Endothelial cell of umbilical vein (primary cell): ENCODE measurements at regions not wholly inside any gene's neighbourhood (a gene's known extent, or its start where the extent isn't known, plus 50 kb on each side); places are given as distances from the start of the nearest gene placed in this dataset.

Experiments used
- BruUV-seq: library from RNA; stranded (reverse); fragments of 400-500 nt; replicated peaks from 2 replicates; lab custom pipeline; 2021; lab: Mats Ljungman, UMichigan
- CTCF ChIA-PET: fragments of 300-600, 350-600 bp; sonication (Branson Sonifier 250); formaldehyde crosslinking; loops from one replicate; lab custom pipeline; 2021; ENCODE audit warnings: antibody characterized with exemption, inconsistent platforms; lab: Charles Lee
- POLR2A ChIA-PET: fragments of 300-600, 350-600 bp; sonication (Branson Sonifier 250); formaldehyde crosslinking; loops from one replicate; lab custom pipeline; 2021; ENCODE audit warnings: antibody characterized with exemption, inconsistent platforms; lab: Charles Lee
- DNase-seq: peaks from one replicate; pipeline ENCODE4 v3.0.0-alpha.2; 2011; ENCODE audit warnings: low read depth, low spot score
- FAIRE-seq: peaks from 2 replicates; lab custom pipeline; 2011; peaks lifted over from hg19 to GRCh38; lab: Jason Lieb, UNC
- H2AFZ ChIP-seq: 2 replicates; pipeline ENCODE4 v1.6.0; 2012; ENCODE audit warnings: low read depth, low read length, control low read depth, inconsistent platforms
- H3K27ac ChIP-seq: 2 replicates; pipeline ENCODE4 v1.5.1; 2011; ENCODE audit warnings: low read depth, mild to moderate bottlenecking, control low read depth, low read length, moderate library complexity; ENCODE audit not compliant: insufficient read depth
- H3K27me3 ChIP-seq, 2 experiments: 2 replicates each; pipeline versions ENCODE4 v1.6.0 to v1.6.1; 2011; ENCODE audit warnings: low read length in 2 of 2, mixed read lengths in 1 of 2; ENCODE audit not compliant: control insufficient read depth in 2 of 2, insufficient read depth in 2 of 2
- H3K36me3 ChIP-seq, 2 experiments: 2 replicates in 1 of 2; 3 replicates in 1 of 2; pipeline ENCODE4 v1.5.1; 2011; ENCODE audit warnings: low read length in 2 of 2, mild to moderate bottlenecking in 1 of 2, moderate library complexity in 1 of 2; ENCODE audit not compliant: control insufficient read depth in 2 of 2, insufficient read depth in 2 of 2; ENCODE audit errors: extremely low read depth in 1 of 2
- H3K4me1 ChIP-seq: 3 replicates; pipeline ENCODE4 v1.5.1; 2011; ENCODE audit warnings: mild to moderate bottlenecking, low read length; ENCODE audit not compliant: control insufficient read depth, insufficient read depth; ENCODE audit errors: extremely low read depth
- H3K4me2 ChIP-seq: 2 replicates; pipeline ENCODE4 v1.6.1; 2011; ENCODE audit warnings: low read length, control low read depth, mixed read lengths; ENCODE audit not compliant: insufficient read depth
- H3K4me3 ChIP-seq, 3 experiments: fragments of 200-600 bp in 1 of 3; sonication (generic), shearing (Covaris generic) in 1 of 3; replicated peaks in 1 of 3; 2 replicates each; pipeline ENCODE4 v1.5.1; 2011 to 2016; ENCODE audit warnings: control low read depth in 3 of 3, low read length in 3 of 3, mild to moderate bottlenecking in 2 of 3, inconsistent platforms in 1 of 3, low read depth in 1 of 3, moderate library complexity in 1 of 3; ENCODE audit not compliant: insufficient read depth in 1 of 3
- H3K79me2 ChIP-seq: 2 replicates; pipeline ENCODE4 v1.6.0; 2012; ENCODE audit warnings: low read length, inconsistent platforms; ENCODE audit not compliant: control insufficient read depth, insufficient read depth
- H3K9ac ChIP-seq: replicated peaks from 2 replicates; pipeline ENCODE3; 2011; ENCODE audit warnings: low read length, control low read depth; ENCODE audit not compliant: insufficient read depth; ENCODE audit errors: extremely low read depth
- H3K9me1 ChIP-seq: replicated peaks from 3 replicates; pipeline ENCODE4 v1.6.0; 2011; ENCODE audit warnings: mild to moderate bottlenecking, low read length; ENCODE audit not compliant: control insufficient read depth, insufficient read depth; ENCODE audit errors: extremely low read depth
- H3K9me3 ChIP-seq: replicated peaks from 2 replicates; pipeline ENCODE4 v1.5.1; 2012; ENCODE audit warnings: low read length, inconsistent platforms; ENCODE audit not compliant: control insufficient read depth, insufficient read depth
- H4K20me1 ChIP-seq: replicated peaks from 2 replicates; pipeline ENCODE3; 2011; ENCODE audit warnings: mild to moderate bottlenecking, low read length; ENCODE audit not compliant: control insufficient read depth, insufficient read depth; ENCODE audit errors: extremely low read depth
- EZH2 ChIP-seq: IDR thresholded peaks from 2 replicates; pipeline ENCODE4 v1.6.1; 2012; ENCODE audit warnings: borderline replicate concordance, low read depth, mild to moderate bottlenecking, moderate library complexity, low read length, inconsistent platforms; ENCODE audit not compliant: severe bottlenecking
- FOS ChIP-seq: IDR thresholded peaks from 2 replicates; pipeline ENCODE4 v1.6.1; 2011; ENCODE audit warnings: mild to moderate bottlenecking, low read length, moderate library complexity, borderline replicate concordance; ENCODE audit not compliant: insufficient read depth
- JUN ChIP-seq: IDR thresholded peaks from 2 replicates; pipeline ENCODE4 v1.6.1; 2011; ENCODE audit warnings: borderline replicate concordance, low read depth; ENCODE audit not compliant: insufficient read length, insufficient read depth
- MYC ChIP-seq: IDR thresholded peaks from one replicate; pipeline ENCODE4 v1.6.1; 2011; ENCODE audit warnings: mild to moderate bottlenecking, low read depth, low read length
- POLR2A ChIP-seq: IDR thresholded peaks from 2 replicates; pipeline ENCODE4 v1.6.1; 2012; ENCODE audit warnings: low read depth, mild to moderate bottlenecking, control low read depth, low read length
- POLR2AphosphoS5 ChIP-seq: IDR thresholded peaks from 2 replicates; pipeline ENCODE4 v1.6.1; 2012; ENCODE audit warnings: low read depth, mild to moderate bottlenecking, control low read depth, low read length, moderate library complexity; ENCODE audit not compliant: insufficient read depth
- dilution Hi-C: fragments of 300-500 bp; cut with MboI; formaldehyde crosslinking; loops from one replicate; pipeline ENCODE4 v1.15.0; 2019; ENCODE audit warnings: low sequenced_read_pairs; ENCODE audit not compliant: extremely low pct_ligation_motif_present
- intact Hi-C: fragments of 100-400 bp; cut with micrococcal nuclease; formaldehyde crosslinking; loops from one replicate; pipeline ENCODE4 v1.10.0; 2022

DNA sequence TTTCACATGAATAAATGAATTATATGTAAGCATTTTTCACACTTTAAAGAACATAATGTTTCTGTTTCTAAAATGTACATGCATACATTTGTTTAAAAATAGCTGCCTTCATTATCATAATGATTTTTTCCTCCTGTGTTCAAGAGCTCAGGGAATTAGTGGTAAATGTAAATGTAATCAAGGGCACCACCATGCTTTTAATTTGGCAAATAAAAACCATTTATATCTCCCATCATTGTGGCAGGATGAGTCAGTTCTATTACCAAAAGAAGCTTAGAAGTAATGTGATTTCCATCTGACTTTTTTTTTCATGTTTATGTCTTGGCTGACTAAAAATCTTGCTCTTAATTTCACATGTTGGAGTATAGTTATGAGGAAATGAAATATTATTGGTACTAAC is 176.1 kb downstream of the GXYLT1 start:
- no peaks in the 10 kb centered on the region for H3K9me3 ChIP-seq
- H3K9ac ChIP-seq: no peak overlapping the region
- POLR2A ChIA-PET: no interaction called here
- CTCF ChIA-PET: interaction anchor here (0.7 to 3.9 kb wide), 6 partner anchors 17 to 55 kb away, joined by 3 to 17 read pairs (median 6); no protein-coding TSS in a partner anchor
- intact Hi-C loops: no loop called here
- H3K27me3 ChIP-seq: no peaks in the 10 kb centered on the region
- TF ChIP-seq JUN (no peak), POLR2A (no peak), POLR2AphosphoS5 (no peak), EZH2 (no peak), MYC (no peak)
- H4K20me1 ChIP-seq: no peaks in the 10 kb centered on the region
- H3K79me2 ChIP-seq: no peaks in the 10 kb centered on the region
- no TSS peak for BruUV-seq
- no peaks in the 10 kb centered on the region for H3K36me3 ChIP-seq
- H3K27ac ChIP-seq: no peak overlapping the region
- H3K4me3 ChIP-seq: no peak overlapping the region
- dilution Hi-C loops: no loop called here
- no peak overlapping the region for H2AFZ ChIP-seq
- H3K9me1 ChIP-seq: no peaks in the 10 kb centered on the region
- no peak overlapping the region for H3K4me2 ChIP-seq
- peaks cover 4% of the 10 kb centered on the region for H3K4me1 ChIP-seq
- DNase-seq: no peak
- no peak for FAIRE-seq

DNA sequence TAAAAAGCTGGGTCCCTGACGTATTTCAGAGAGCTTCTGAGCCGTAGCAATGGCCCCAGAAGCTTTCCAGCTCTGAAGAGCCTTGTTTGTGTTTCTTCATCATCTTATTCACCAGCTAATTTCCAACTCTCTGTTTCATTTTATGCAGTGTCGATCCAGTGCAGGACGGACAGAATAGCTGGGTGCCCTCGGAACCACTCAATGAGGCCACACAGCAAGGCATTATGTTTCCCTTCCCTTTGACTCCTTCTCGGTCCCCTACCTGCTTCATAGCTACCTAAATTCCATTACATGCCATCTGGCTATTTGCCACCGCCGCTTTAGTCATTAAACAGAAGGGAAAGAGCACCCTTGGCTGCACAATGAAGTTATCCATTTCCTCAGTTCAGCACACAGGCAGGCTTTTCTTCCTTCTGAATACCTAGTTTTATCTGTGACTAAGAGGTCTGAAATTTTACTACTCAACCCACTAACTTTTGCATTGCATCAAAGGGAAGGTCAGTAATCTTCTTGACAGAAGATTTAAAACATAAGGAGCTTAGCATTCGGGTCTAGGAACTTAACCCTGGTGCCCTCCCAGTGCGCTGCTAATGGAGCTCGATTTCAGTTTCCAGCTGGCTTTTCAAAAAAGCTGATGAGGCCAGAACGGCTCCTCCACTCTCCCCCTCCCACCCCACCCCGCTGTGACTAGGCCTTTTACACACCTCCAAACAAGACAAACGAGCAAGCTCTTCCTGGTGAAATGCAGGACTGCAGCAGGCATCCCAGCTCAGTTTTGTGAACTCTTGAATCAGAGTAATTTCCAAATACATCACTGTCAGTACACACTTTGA is 176.8 kb downstream of the GXYLT1 start:
- Histone ChIP-seq H3K9ac (no peak overlapping the region), H2AFZ (no peak overlapping the region), H3K9me3 (no peaks in the 10 kb centered on the region), H3K36me3 (no peaks in the 10 kb centered on the region), H4K20me1 (no peaks in the 10 kb centered on the region), H3K27ac (no peak overlapping the region), H3K79me2 (no peaks in the 10 kb centered on the region), H3K9me1 (no peaks in the 10 kb centered on the region), H3K4me3 (no peak overlapping the region), H3K4me2 (no peak overlapping the region), H3K27me3 (no peaks in the 10 kb centered on the region), H3K4me1 (peaks cover 4% of the 10 kb centered on the region)
- peak; percentile 17 for DNase-seq
- BruUV-seq: no TSS peak
- intact Hi-C loops (no loop called here), dilution Hi-C loops (no loop called here)
- TF ChIP-seq EZH2 (no peak), FOS (peak; percentile 10)
- CTCF ChIA-PET: interaction anchor here (0.7 to 3.9 kb wide), 7 partner anchors 16 to 56 kb away, joined by 3 to 17 read pairs (median 5); no protein-coding TSS in a partner anchor
- POLR2A ChIA-PET: no interaction called here
- no peak for FAIRE-seq
